CD14-positive monocyte (primary cell): ENCODE measurements at regions not wholly inside any gene's neighbourhood (a gene's known extent, or its start where the extent isn't known, plus 50 kb on each side); places are given as distances from the start of the nearest gene placed in this dataset.
"Not testable (repeated sequence)": the region's sequence is repeated elsewhere in the genome, so short reads cannot be mapped to it uniquely, and the experiment has no call there.

Experiments
- DNase-seq, 3 donors: peaks; one replicate each; pipeline ENCODE4 v3.0.0-alpha.2; 2011 to 2022
- H2AFZ ChIP-seq: 2 replicates; pipeline ENCODE4 v1.6.0; 2012; ENCODE audit warnings: mild to moderate bottlenecking, low read depth, low read length, inconsistent platforms; ENCODE audit not compliant: insufficient read depth, poor library complexity, severe bottlenecking
- H3K27ac ChIP-seq, 2 donors: 1 replicate in 1 of 2; 2 replicates in 1 of 2; pipeline ENCODE4 v1.5.1; 2012 to 2013; ENCODE audit warnings: low read length in 2 of 2, control low read depth in 1 of 2, inconsistent platforms in 1 of 2, low read depth in 1 of 2, mild to moderate bottlenecking in 1 of 2
- H3K27me3 ChIP-seq, 2 donors: one replicate each; pipeline versions ENCODE4 v1.6.0 to v1.6.1; 2011 to 2013; ENCODE audit warnings: low read length in 2 of 2; ENCODE audit not compliant: control insufficient read depth in 2 of 2, insufficient read depth in 2 of 2
- H3K36me3 ChIP-seq, 2 donors: replicated peaks in 1 of 2; 1 replicate in 1 of 2; 2 replicates in 1 of 2; pipeline versions ENCODE4 v1.5.1 to v1.6.1; 2012 to 2013; ENCODE audit warnings: low read length in 2 of 2, control low read depth in 1 of 2, inconsistent platforms in 1 of 2, mild to moderate bottlenecking in 1 of 2; ENCODE audit not compliant: insufficient read depth in 2 of 2, control insufficient read depth in 1 of 2
- H3K4me1 ChIP-seq, 2 donors: 1 replicate in 1 of 2; 2 replicates in 1 of 2; pipeline versions ENCODE4 v1.5.1 to v1.6.1; 2012 to 2013; ENCODE audit warnings: low read length in 2 of 2, control low read depth in 1 of 2, inconsistent platforms in 1 of 2, mild to moderate bottlenecking in 1 of 2, moderate library complexity in 1 of 2; ENCODE audit not compliant: insufficient read depth in 2 of 2, control insufficient read depth in 1 of 2
- H3K4me2 ChIP-seq: replicated peaks from 2 replicates; pipeline ENCODE3; 2012; ENCODE audit warnings: low read length, moderate library complexity, mild to moderate bottlenecking; ENCODE audit not compliant: poor library complexity, severe bottlenecking; ENCODE audit errors: extremely low read depth
- H3K4me3 ChIP-seq, 3 experiments: fragments of 200-600 bp in 1 of 3; sonication (generic) in 1 of 3; replicated peaks in 1 of 3; 1 replicate in 2 of 3; 2 replicates in 1 of 3; pipeline ENCODE4 v1.5.1; 2011 to 2013; ENCODE audit warnings: low read length in 3 of 3, mild to moderate bottlenecking in 3 of 3, control low read depth in 2 of 3, low read depth in 2 of 3, inconsistent platforms in 1 of 3, moderate library complexity in 1 of 3
- H3K79me2 ChIP-seq: 2 replicates; pipeline ENCODE4 v1.6.0; 2012; ENCODE audit warnings: mild to moderate bottlenecking, control low read depth, inconsistent platforms, low read length, moderate library complexity; ENCODE audit not compliant: insufficient read depth
- H3K9ac ChIP-seq: 2 replicates; pipeline ENCODE4 v1.6.0; 2017; ENCODE audit warnings: low read length, mild to moderate bottlenecking; ENCODE audit not compliant: insufficient read depth, poor library complexity, severe bottlenecking
- H3K9me3 ChIP-seq, 2 donors: replicated peaks in 1 of 2; 1 replicate in 1 of 2; 2 replicates in 1 of 2; pipeline versions ENCODE4 v1.5.1 to v1.6.1; 2012 to 2013; ENCODE audit warnings: low read length in 2 of 2, control low read depth in 1 of 2; ENCODE audit not compliant: control insufficient read depth in 1 of 2, insufficient read depth in 1 of 2
- H4K20me1 ChIP-seq: 2 replicates; pipeline ENCODE4 v1.6.0; 2012; ENCODE audit warnings: mild to moderate bottlenecking, low read length, control low read depth, moderate library complexity; ENCODE audit not compliant: insufficient read depth
- H3K27ac Mint-ChIP-seq, 7 donors: one replicate each; pipeline ENCODE4 v1.8.0; 2020; ENCODE audit warnings: mild to moderate bottlenecking in 7 of 7, mixed read lengths in 7 of 7, moderate library complexity in 6 of 7, inconsistent platforms in 2 of 7
- H3K27me3 Mint-ChIP-seq, 3 donors: one replicate each; pipeline ENCODE4 v1.8.0; 2021 to 2022; ENCODE audit warnings: low read depth in 3 of 3, mild to moderate bottlenecking in 3 of 3, mixed read lengths in 3 of 3, moderate library complexity in 3 of 3, inconsistent platforms in 1 of 3
- H3K36me3 Mint-ChIP-seq, 2 donors: one replicate each; pipeline ENCODE4 v1.8.0; 2020; ENCODE audit warnings: mixed read lengths in 2 of 2, inconsistent platforms in 1 of 2, mild to moderate bottlenecking in 1 of 2
- H3K4me1 Mint-ChIP-seq: one replicate; pipeline ENCODE4 v1.8.0; 2020; ENCODE audit warnings: mild to moderate bottlenecking, mixed read lengths
- H3K4me3 Mint-ChIP-seq, 2 donors: one replicate each; pipeline ENCODE4 v1.8.0; 2020; ENCODE audit warnings: mild to moderate bottlenecking in 2 of 2, mixed read lengths in 2 of 2, moderate library complexity in 1 of 2
- H3K9me3 Mint-ChIP-seq, 7 donors: one replicate each; pipeline ENCODE4 v1.8.0; 2020 to 2022; ENCODE audit warnings: mixed read lengths in 7 of 7, mild to moderate bottlenecking in 6 of 7, moderate library complexity in 6 of 7, inconsistent platforms in 2 of 7
- CTCF ChIP-seq: fragments of 200-600 bp; IDR thresholded peaks from one replicate; pipeline ENCODE4 v1.8.0; 2022; ENCODE audit warnings: antibody characterized with exemption, mild to moderate bottlenecking
- WGBS: methylation state at CpG from one replicate; pipeline ENCODE4 v1.1.5; 2013; ENCODE audit warnings: missing lambda C conversion rate; ENCODE audit not compliant: insufficient coverage; 5-methylcytosine and 5-hydroxymethylcytosine counted together
- intact Hi-C, 2 donors: fragments of 100-400 bp; cut with micrococcal nuclease; formaldehyde crosslinking; loops; one replicate each; pipeline versions ENCODE4 v1.15.0 to v1.15.1; 2023

GRCh38 chr12:17571047-17571446 is 518.9 kb downstream of the RERGL start:
- peaks cover 0 to 5% (median 0%) of the 10 kb centered on the region in 7 donors for H3K9me3 Mint-ChIP-seq
- Histone ChIP-seq H3K9me3 (no peaks in the 10 kb centered on the region), H3K4me3 (no peak overlapping the region), H3K4me2 (no peak overlapping the region), H2AFZ (no peak overlapping the region), H3K36me3 (no peaks in the 10 kb centered on the region), H3K4me1 (no peaks in the 10 kb centered on the region), H3K27me3 (no peaks in the 10 kb centered on the region), H3K9ac (no peak overlapping the region), H3K79me2 (no peaks in the 10 kb centered on the region), H4K20me1 (no peaks in the 10 kb centered on the region), H3K27ac (no peak overlapping the region)
- no peak for DNase-seq
- no CpG with 5 or more reads among the region's 2 CpGs for WGBS
- H3K36me3 Mint-ChIP-seq, result no peaks in the 10 kb centered on the region
- TF ChIP-seq CTCF, result no peak
- no peaks in the 10 kb centered on the region for H3K27me3 Mint-ChIP-seq
- no peak overlapping the region for H3K4me3 Mint-ChIP-seq
- intact Hi-C loops, result no loop called here
- H3K27ac Mint-ChIP-seq, result no peak overlapping the region
- H3K4me1 Mint-ChIP-seq, result no peaks in the 10 kb centered on the region

GRCh38 chr12:17564630-17565029 is 525.4 kb downstream of the RERGL start:
- H3K36me3 Mint-ChIP-seq, H3K4me1 ChIP-seq, H3K27me3 Mint-ChIP-seq, H3K4me1 Mint-ChIP-seq, intact Hi-C loops, H3K9me3 ChIP-seq, H3K27ac ChIP-seq, DNase-seq, H3K4me3 Mint-ChIP-seq, H3K79me2 ChIP-seq, H3K36me3 ChIP-seq, H2AFZ ChIP-seq, H3K4me3 ChIP-seq, H3K4me2 ChIP-seq, H3K27me3 ChIP-seq, H4K20me1 ChIP-seq, H3K27ac Mint-ChIP-seq, H3K9ac ChIP-seq: not testable (repeated sequence)
- 100% methylated on average over 1 of the region's 8 CpGs for WGBS
- peaks cover 4 to 24% (median 12%) of the 10 kb centered on the region in 7 donors for H3K9me3 Mint-ChIP-seq
